BLaER1 treated with 17β-estradiol and CSF1 and Interleukin-3, amounts not matched to agents 10 nM and 100 nM (cell line): ENCODE measurements at regions not wholly inside any gene's neighbourhood (a gene's known extent, or its start where the extent isn't known, plus 50 kb on each side); places are given as distances from the start of the nearest gene placed in this dataset.
A peak's percentile ranks its signal among the peaks of the same experiment; 100 is the strongest.

Experiments used
- H3K27ac ChIP-seq, 11 experiments: shearing (Covaris generic); formaldehyde crosslinking; 2 replicates each; pipeline ENCODE4 v1.8.1; 2022
- H3K27me3 ChIP-seq, 11 experiments: shearing (Covaris generic); formaldehyde crosslinking; 2 replicates each; pipeline ENCODE4 v1.8.1; 2022
- H3K36me3 ChIP-seq, 11 experiments: shearing (Covaris generic); formaldehyde crosslinking; 2 replicates each; pipeline ENCODE4 v1.8.1; 2022
- H3K4me1 ChIP-seq, 10 experiments: shearing (Covaris generic); formaldehyde crosslinking; 2 replicates each; pipeline ENCODE4 v1.8.1; 2022
- H3K4me2 ChIP-seq, 11 experiments: shearing (Covaris generic); formaldehyde crosslinking; 2 replicates each; pipeline ENCODE4 v1.8.1; 2022
- H3K4me3 ChIP-seq, 10 experiments: shearing (Covaris generic); formaldehyde crosslinking; 2 replicates each; pipeline ENCODE4 v1.8.1; 2022
- H3K9ac ChIP-seq, 11 experiments: shearing (Covaris generic); formaldehyde crosslinking; 2 replicates each; pipeline ENCODE4 v1.8.1; 2022
- H3K9me3 ChIP-seq, 11 experiments: shearing (Covaris generic); formaldehyde crosslinking; replicated peaks in 1 of 11; 2 replicates each; pipeline ENCODE4 v1.8.1; 2022
- H4K20me1 ChIP-seq, 11 experiments: shearing (Covaris generic); formaldehyde crosslinking; 2 replicates each; pipeline ENCODE4 v1.8.1; 2022
- Cebpa-rat ChIP-seq, 11 experiments: shearing (Covaris generic); IDR thresholded peaks; 2 replicates each; pipeline ENCODE4 v1.8.1; 2022

DNA sequence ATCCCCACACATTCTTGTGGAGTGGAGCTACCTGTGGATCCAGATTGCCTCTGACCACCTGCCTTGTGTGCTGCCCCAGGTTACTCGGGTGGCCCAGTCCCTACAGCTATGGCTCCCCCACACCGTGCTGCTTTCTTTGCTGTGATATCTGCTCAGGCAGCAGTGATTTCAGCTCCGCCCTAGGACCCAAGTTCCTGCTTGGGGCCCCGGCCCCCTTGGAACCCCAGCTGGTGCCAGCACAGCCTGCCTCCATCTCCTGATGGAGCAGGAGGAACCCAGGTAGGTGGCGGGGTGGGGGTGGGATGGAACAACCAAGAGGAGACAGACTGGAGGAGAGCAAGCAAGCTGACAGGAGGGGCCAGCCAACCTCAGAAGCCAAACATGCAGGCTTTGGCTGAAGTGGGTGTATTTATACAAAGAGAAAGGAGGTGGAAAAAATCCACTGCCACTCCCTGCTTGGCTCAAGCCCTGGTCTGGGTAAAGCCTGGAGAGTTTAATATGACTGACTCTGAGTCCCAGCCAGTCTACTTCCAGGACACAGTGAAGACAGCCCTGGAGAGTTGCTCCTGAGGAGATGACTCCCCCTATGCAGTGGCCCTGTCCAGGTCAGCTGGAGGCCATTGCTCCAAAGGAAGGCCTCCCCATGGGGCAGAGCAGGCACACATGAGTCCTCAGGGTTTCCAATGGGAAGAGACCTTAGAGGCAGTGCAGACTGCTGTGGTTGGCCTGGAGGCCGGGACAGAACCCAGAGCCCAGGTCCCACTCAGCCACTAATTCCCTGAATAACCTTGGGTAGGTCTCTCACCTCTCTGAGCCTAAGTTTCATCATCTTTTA, 197.1 kb upstream of the MAMLD1 start:
- H3K27me3 ChIP-seq: no peaks in the 10 kb centered on the region
- no peak overlapping the region for H3K27ac ChIP-seq
- no peak overlapping the region for H3K4me3 ChIP-seq
- no peak for TF ChIP-seq Cebpa-rat (IDR thresholded peaks at IDR 0.05)
- H3K9me3 ChIP-seq: no peaks in the 10 kb centered on the region
- no peaks in the 10 kb centered on the region for H4K20me1 ChIP-seq
- H3K36me3 ChIP-seq: no peaks in the 10 kb centered on the region
- H3K4me2 ChIP-seq: no peak overlapping the region
- peaks cover 0 to 4% (median 0%) of the 10 kb centered on the region in 10 experiments; a peak in 3 of 20 replicates for H3K4me1 ChIP-seq
- H3K9ac ChIP-seq: no peak overlapping the region

DNA sequence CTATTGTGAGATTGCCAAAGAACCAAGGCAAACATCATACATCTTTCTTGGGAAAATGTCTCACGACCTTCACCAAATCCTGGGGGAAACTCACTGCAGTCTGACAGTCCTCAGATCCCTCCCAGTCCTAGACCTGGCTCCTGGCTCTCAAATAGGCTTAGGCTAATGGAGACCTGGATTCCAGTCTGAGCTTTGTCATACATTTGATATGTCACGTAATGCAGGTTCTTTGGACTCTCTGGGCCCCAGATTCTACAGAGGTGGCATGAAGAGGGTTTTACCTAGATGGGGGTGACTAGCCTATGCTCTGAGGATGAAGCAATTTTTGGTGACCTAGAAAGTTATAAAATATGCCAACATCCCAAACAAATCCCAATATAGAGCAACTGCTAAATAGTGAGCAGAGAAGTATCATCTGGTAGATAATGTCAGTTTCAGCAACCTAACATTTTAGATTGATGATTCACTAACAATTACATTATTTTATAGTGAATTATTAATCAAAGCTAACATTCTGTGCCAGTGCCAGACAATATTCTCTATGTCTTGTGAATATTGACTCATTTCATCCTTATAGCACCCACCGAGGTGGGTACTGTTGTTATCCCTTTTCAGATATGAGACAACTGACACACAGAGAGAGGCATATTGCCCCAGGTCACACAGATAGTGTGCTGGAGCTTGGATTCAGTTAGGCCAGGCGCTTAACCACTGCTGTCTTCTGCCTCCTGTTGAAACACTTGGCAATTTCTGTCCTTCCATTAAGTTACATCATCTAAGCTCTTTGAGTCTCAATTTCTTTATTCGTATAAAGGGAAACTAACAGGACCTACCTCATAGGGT, 195.4 kb upstream of the MAMLD1 start:
- H3K36me3 ChIP-seq: no peaks in the 10 kb centered on the region
- H4K20me1 ChIP-seq: no peaks in the 10 kb centered on the region
- no peak overlapping the region for H3K4me2 ChIP-seq
- no peak overlapping the region for H3K4me3 ChIP-seq
- no peaks in the 10 kb centered on the region for H3K27me3 ChIP-seq
- no peaks in the 10 kb centered on the region for H3K9me3 ChIP-seq
- H3K4me1 ChIP-seq: no peaks in the 10 kb centered on the region
- no peak overlapping the region for H3K27ac ChIP-seq
- no peak for TF ChIP-seq Cebpa-rat (IDR thresholded peaks at IDR 0.05)
- no peak overlapping the region for H3K9ac ChIP-seq

DNA sequence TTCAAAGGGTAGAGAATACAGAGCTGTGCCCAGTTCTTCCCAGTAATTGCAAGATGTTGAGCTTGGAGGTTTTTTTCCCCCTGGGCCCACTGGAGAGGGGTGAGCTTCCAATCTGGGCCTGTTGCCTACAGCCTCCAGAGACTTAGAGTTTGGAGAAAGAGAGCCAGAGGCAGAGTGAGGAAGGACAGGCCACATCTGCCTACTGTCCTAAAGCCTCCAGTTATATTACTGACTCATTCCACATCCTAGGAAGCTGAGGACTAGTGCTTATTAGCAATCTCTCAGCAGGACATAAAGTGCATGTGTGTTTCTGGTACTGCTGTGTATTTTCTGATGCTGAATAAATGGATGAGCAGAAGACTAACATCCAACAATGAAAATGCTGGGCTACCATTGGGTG, 181.0 kb upstream of the MAMLD1 start:
- Histone ChIP-seq H3K4me1 (no peaks in the 10 kb centered on the region), H3K4me3 (no peak overlapping the region), H3K9ac (no peak overlapping the region), H3K27me3 (no peaks in the 10 kb centered on the region), H4K20me1 (no peaks in the 10 kb centered on the region), H3K27ac (no peak overlapping the region), H3K4me2 (no peak overlapping the region), H3K36me3 (no peaks in the 10 kb centered on the region), H3K9me3 (peaks cover 13 to 25% (median 19%) of the 10 kb centered on the region in 11 experiments; a peak in 19 of 22 replicates)
- TF ChIP-seq Cebpa-rat (IDR thresholded peaks at IDR 0.05): no peak

DNA sequence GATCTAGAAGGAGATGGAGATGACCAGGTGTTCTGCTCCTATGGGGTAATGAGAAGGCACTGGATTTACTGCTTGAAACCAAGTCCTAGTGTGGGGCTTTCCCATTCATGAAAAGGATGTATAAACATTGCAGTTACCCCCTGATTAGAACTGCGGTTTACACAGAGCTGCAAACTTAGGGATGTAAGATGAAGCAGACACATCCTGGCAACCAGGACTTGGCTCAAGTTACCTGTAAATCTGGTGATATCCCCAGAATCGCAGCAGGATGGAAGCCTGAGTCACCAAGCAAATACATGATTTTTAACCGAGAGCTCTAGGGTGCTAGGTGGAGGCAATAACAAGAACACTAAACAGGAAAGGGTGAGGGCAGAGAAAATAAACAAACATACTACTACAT, 178.6 kb upstream of the MAMLD1 start:
- H3K4me3 ChIP-seq: no peak overlapping the region
- H3K27me3 ChIP-seq: no peaks in the 10 kb centered on the region
- H3K36me3 ChIP-seq: no peaks in the 10 kb centered on the region
- H3K4me1 ChIP-seq: no peaks in the 10 kb centered on the region
- H3K9ac ChIP-seq: no peak overlapping the region
- H4K20me1 ChIP-seq: no peaks in the 10 kb centered on the region
- no peak overlapping the region for H3K4me2 ChIP-seq
- H3K27ac ChIP-seq: no peak overlapping the region
- no peak for TF ChIP-seq Cebpa-rat (IDR thresholded peaks at IDR 0.05)
- H3K9me3 ChIP-seq: peaks cover 3 to 9% (median 6%) of the 10 kb centered on the region in 11 experiments; a peak in 11 of 22 replicates

DNA sequence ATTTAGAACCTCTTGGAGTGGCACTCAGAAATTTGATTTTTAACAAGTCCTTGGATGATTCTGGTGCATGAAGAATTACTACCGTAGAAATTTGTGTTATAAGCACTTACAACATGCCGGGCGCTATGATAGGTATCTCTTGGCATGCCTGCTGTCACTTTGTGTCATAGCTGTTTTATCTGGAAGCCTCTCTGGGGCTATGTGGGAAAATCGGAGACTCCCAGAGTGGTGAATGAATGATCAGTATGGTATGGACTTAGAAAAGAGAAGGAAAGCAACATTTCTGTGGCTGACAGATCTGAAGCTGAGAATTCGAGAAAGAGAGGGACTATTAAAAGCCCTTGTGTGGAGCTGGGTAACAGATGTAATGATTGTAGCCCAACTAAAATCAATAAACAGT, 177.4 kb upstream of the MAMLD1 start:
- Histone ChIP-seq H4K20me1 (no peaks in the 10 kb centered on the region), H3K27me3 (no peaks in the 10 kb centered on the region), H3K27ac (no peak overlapping the region), H3K9me3 (no peaks in the 10 kb centered on the region; a peak in 1 of 22 replicates), H3K4me1 (no peaks in the 10 kb centered on the region), H3K9ac (no peak overlapping the region), H3K36me3 (no peaks in the 10 kb centered on the region), H3K4me3 (no peak overlapping the region), H3K4me2 (no peak overlapping the region)
- TF ChIP-seq Cebpa-rat (IDR thresholded peaks at IDR 0.05): no peak

DNA sequence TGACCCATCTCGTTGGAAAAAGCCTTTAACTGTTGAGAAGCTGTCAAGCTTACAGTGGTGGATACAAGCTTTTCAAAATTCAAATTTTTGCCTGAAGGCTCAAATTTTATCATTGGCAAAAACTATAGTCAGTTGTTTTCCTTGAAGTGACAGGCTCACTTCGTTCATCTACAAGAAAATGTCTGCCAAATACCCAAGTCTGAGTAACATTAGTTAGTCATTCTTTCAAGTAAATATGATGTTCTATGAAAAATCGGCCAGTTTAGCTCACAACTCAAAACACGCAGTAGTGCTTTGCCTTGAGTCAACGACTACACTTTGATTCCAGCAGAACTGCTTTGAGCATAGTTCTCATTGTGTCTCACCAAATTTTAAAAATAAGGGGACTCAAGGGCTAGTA, 170.3 kb upstream of the MAMLD1 start:
- Histone ChIP-seq H3K36me3 (no peaks in the 10 kb centered on the region), H3K4me2 (no peak overlapping the region), H3K9me3 (no peaks in the 10 kb centered on the region), H4K20me1 (no peaks in the 10 kb centered on the region), H3K4me1 (peaks cover 0 to 4% (median 0%) of the 10 kb centered on the region in 10 experiments; a peak in 1 of 20 replicates), H3K27ac (no peak overlapping the region), H3K9ac (no peak overlapping the region), H3K27me3 (no peaks in the 10 kb centered on the region), H3K4me3 (no peak overlapping the region)
- no peak for TF ChIP-seq Cebpa-rat (IDR thresholded peaks at IDR 0.05)

DNA sequence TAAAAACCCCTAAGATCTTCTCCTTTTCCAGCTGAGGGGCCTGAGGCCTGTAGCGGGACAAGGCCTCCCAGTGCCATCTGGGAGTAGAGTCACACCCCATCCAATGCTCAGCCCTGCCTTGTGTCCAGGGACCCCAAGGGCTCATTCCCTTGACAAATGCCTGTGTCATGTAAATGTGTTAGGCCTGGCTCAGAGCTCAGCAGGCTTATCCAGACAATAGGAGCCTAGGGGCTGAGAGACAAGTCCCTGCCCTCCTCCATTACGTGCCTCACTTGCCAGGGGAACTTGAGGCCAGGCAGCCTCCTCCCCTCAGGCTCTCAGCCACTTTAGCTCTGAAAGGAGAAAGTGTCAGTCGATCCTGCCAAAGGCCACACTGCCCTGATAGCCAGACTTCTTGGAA, 166.8 kb upstream of the MAMLD1 start:
- H3K9me3 ChIP-seq: no peaks in the 10 kb centered on the region

DNA sequence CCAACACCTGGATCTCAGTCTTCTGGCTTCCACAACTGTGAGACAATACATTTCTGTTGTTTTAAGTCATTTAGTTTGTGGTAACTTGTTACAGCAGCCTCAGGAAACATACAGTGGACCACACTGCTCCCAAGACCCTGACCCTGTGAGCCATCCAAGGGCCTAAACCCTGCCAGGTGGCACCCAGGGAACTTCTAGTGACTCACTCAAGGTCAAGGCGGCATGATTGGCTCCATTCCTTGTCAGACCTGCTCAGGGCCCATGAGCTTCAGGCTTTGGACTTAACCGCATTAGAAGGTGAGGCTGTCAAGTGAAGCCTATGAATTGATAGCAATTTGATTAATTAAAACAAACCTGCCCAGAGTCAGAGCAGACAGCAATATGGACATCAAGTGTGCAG, 165.7 kb upstream of the MAMLD1 start:
- Histone ChIP-seq H3K27me3 (no peaks in the 10 kb centered on the region), H3K4me3 (no peak overlapping the region), H3K4me2 (no peak overlapping the region), H3K4me1 (peaks cover 34 to 42% (median 36%) of the 10 kb centered on the region in 10 experiments), H3K36me3 (no peaks in the 10 kb centered on the region), H4K20me1 (no peaks in the 10 kb centered on the region), H3K9ac (no peak overlapping the region), H3K27ac (no peak overlapping the region), H3K9me3 (no peaks in the 10 kb centered on the region)
- no peak for TF ChIP-seq Cebpa-rat (IDR thresholded peaks at IDR 0.05)

More for the DNA sequence above, 166.8 kb upstream of the MAMLD1 start:
- Histone ChIP-seq H3K4me1 (peaks cover 27 to 35% (median 30%) of the 10 kb centered on the region in 10 experiments), H3K27me3 (no peaks in the 10 kb centered on the region), H3K9ac (no peak overlapping the region), H3K4me3 (no peak overlapping the region), H3K27ac (no peak overlapping the region), H3K4me2 (no peak overlapping the region), H3K36me3 (no peaks in the 10 kb centered on the region), H4K20me1 (no peaks in the 10 kb centered on the region)
- no peak for TF ChIP-seq Cebpa-rat (IDR thresholded peaks at IDR 0.05)

DNA sequence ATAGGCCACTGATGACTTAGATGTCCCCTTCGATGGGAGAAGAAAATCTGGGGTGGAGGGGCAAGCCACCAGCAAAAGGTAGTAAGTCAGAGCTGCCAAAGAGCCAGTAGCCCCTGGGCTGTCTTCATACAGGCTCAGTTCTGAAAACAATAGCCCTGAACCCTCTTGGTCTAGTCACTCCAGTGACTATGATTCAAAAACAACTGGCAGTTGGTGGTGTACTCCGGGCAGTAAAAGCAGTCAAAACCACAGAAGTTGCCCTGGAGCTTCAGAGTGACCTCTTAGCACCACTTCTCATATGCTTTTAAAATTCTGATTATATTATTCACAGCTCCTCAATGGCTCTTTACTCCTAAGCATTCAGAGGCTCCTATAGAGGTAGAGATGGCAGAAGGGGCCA, 164.3 kb upstream of the MAMLD1 start:
- no peak overlapping the region; a peak in 1 of 22 replicates for H3K9ac ChIP-seq
- H3K27me3 ChIP-seq: no peaks in the 10 kb centered on the region
- peaks cover 35 to 56% (median 46%) of the 10 kb centered on the region in 10 experiments for H3K4me1 ChIP-seq
- no peak for TF ChIP-seq Cebpa-rat (IDR thresholded peaks at IDR 0.05)
- peak overlapping the region in 4 of 11 experiments; percentile 65 to 81 (median 76); a peak in 7 of 22 replicates for H3K27ac ChIP-seq
- no peaks in the 10 kb centered on the region for H3K9me3 ChIP-seq
- no peaks in the 10 kb centered on the region for H4K20me1 ChIP-seq
- no peak overlapping the region for H3K4me3 ChIP-seq
- H3K4me2 ChIP-seq: peak overlapping the region; percentile 5 to 82 (median 75); a peak in 19 of 22 replicates
- no peaks in the 10 kb centered on the region for H3K36me3 ChIP-seq
